Common myeloid progenitor, CD34-positive (primary cell): ENCODE measurements at regions not wholly inside any gene's neighbourhood (a gene's known extent, or its start where the extent isn't known, plus 50 kb on each side); places are given as distances from the start of the nearest gene placed in this dataset.

Experiments
- CTCF ChIA-PET: fragments of 350-600 bp; sonication (Branson Sonifier 250); formaldehyde crosslinking; loops from one replicate; lab custom pipeline; 2021; ENCODE audit warnings: antibody characterized with exemption; lab: Charles Lee
- POLR2A ChIA-PET: fragments of 350-600 bp; sonication (Branson Sonifier 250); formaldehyde crosslinking; loops from one replicate; lab custom pipeline; 2021; ENCODE audit warnings: antibody characterized with exemption; lab: Charles Lee
- DNase-seq, 3 donors: peaks; one replicate each; pipeline versions ENCODE4 v3.0.0 to v3.0.0-alpha.2; 2013
- H3K27ac ChIP-seq, 2 experiments: 1 replicate in 1 of 2; 2 replicates in 1 of 2; pipeline ENCODE4 v1.7.0; 2013; ENCODE audit warnings: inconsistent platforms in 2 of 2, low read length in 2 of 2, mild to moderate bottlenecking in 2 of 2, low read depth in 1 of 2, moderate library complexity in 1 of 2; ENCODE audit not compliant: severe bottlenecking in 2 of 2, insufficient read depth in 1 of 2, poor library complexity in 1 of 2
- H3K27me3 ChIP-seq, 5 experiments: replicated peaks in 2 of 5; 1 replicate in 3 of 5; 2 replicates in 2 of 5; pipeline versions ENCODE4 v1.6.1 to v1.7.0; 2013; ENCODE audit warnings: low read length in 4 of 5, mild to moderate bottlenecking in 2 of 5, moderate library complexity in 2 of 5, inconsistent platforms in 1 of 5; ENCODE audit not compliant: insufficient read depth in 5 of 5, control insufficient read depth in 4 of 5
- H3K36me3 ChIP-seq, 4 experiments: 1 replicate in 2 of 4; 2 replicates in 2 of 4; pipeline versions ENCODE4 v1.6.1 to v1.7.0; 2013; ENCODE audit warnings: low read length in 3 of 4, control low read depth in 1 of 4, mild to moderate bottlenecking in 1 of 4; ENCODE audit not compliant: control insufficient read depth in 4 of 4, insufficient read depth in 4 of 4
- H3K4me1 ChIP-seq, 4 experiments: 1 replicate in 3 of 4; 2 replicates in 1 of 4; pipeline versions ENCODE4 v1.6.1 to v1.7.1; 2013; ENCODE audit warnings: low read length in 3 of 4, mild to moderate bottlenecking in 3 of 4, control low read depth in 1 of 4, inconsistent platforms in 1 of 4, moderate library complexity in 1 of 4; ENCODE audit not compliant: control insufficient read depth in 4 of 4, insufficient read depth in 4 of 4; ENCODE audit errors: control extremely low read depth in 1 of 4
- H3K4me3 ChIP-seq, 7 experiments: 1 replicate in 4 of 7; 2 replicates in 3 of 7; pipeline versions ENCODE4 v1.5.1 to v1.7.0; 2013; ENCODE audit warnings: mild to moderate bottlenecking in 7 of 7, low read length in 6 of 7, moderate library complexity in 6 of 7, inconsistent platforms in 2 of 7, low read depth in 2 of 7, control low read depth in 1 of 7; ENCODE audit not compliant: insufficient read depth in 4 of 7, control insufficient read depth in 1 of 7; ENCODE audit errors: extremely low read depth in 1 of 7
- H3K9me3 ChIP-seq, 5 experiments: 1 replicate in 4 of 5; 2 replicates in 1 of 5; pipeline versions ENCODE4 v1.6.1 to v1.7.1; 2013; ENCODE audit warnings: low read length in 4 of 5, mild to moderate bottlenecking in 2 of 5, inconsistent platforms in 1 of 5, low read depth in 1 of 5, moderate library complexity in 1 of 5; ENCODE audit not compliant: control insufficient read depth in 4 of 5, insufficient read depth in 2 of 5; ENCODE audit errors: control extremely low read depth in 1 of 5
- WGBS: methylation state at CpG from one replicate; pipeline ENCODE4 v1.1.5; 2013; ENCODE audit not compliant: insufficient coverage; 5-methylcytosine and 5-hydroxymethylcytosine counted together

DNA sequence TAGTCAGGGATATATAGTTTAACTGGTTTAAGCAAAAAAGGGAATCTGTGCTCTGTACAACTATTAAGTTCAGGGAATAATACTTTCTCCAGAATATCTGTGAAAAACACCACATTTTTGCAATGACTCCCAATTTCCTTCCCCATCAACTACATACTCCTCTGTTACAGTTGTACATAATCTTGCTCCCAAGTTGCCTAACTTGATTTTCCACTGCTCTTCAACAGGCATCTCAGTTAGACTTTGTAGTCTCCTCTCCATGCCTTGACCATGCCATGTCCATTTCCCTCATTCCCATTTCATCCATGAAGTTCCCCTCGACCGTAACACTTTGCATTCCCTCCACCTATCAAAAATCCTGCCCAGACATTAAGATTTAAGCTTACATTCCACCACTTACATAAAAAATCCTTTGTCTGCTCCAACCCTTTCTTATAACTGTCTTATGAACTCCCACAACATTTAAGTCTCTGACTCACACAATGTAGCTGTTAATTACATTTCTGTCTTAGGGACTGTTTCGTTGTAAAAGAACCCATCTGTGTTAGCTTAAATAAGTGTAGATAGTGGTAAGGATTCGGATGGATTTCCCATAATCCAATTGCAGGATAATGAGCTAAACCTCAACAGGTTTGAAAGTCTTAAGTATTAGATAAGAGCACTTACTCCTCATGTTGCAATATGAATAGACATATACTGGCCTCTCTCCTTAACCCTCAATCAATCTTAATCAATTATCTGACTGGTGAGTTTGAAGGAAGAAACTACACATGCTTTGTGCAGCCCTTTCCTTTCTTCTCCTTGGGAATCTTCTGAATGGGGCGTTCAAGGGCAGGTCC is 156.5 kb downstream of the PAWR start:
- Histone ChIP-seq H3K27ac (no peak overlapping the region), H3K4me3 (no peak overlapping the region), H3K27me3 (no peaks in the 10 kb centered on the region), H3K4me1 (no peaks in the 10 kb centered on the region), H3K36me3 (no peaks in the 10 kb centered on the region), H3K9me3 (no peaks in the 10 kb centered on the region)
- ChIA-PET CTCF (no interaction called here), POLR2A (no interaction called here)
- DNase-seq, result no peak
- whole genome bisulfite sequencing, result 100% methylated on average over 2 of the region's 5 CpGs

DNA sequence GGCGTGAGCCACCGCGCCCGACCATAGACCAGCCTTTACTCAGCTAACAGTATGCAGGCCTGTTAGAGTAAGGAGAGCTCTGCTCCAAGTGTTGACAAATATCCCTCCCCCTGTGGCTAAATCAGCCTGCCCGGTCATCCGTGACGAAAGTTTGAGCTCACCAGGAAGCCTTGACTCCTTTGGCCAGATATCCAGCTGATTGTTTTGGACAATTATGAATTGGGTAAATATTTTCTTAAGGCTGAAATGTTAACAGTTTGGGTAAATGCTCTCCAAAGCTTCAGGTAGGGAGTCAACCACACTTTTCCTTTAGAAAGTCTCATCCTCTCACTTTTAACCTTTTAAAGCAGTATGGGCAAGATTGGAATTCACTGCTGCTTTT is 157.9 kb downstream of the PAWR start:
- H3K9me3 ChIP-seq, result no peaks in the 10 kb centered on the region
- no peaks in the 10 kb centered on the region for H3K27me3 ChIP-seq
- no peak overlapping the region for H3K4me3 ChIP-seq
- CTCF ChIA-PET, result interaction anchor here (1.9 kb wide), 1 partner anchor 16 kb away, joined by 5 read pairs; no protein-coding TSS in a partner anchor
- POLR2A ChIA-PET, result no interaction called here
- H3K27ac ChIP-seq, result no peak overlapping the region
- no peak for DNase-seq
- no peaks in the 10 kb centered on the region for H3K4me1 ChIP-seq
- WGBS, result 98% methylated on average over 4 of the region's 7 CpGs
- H3K36me3 ChIP-seq, result no peaks in the 10 kb centered on the region

DNA sequence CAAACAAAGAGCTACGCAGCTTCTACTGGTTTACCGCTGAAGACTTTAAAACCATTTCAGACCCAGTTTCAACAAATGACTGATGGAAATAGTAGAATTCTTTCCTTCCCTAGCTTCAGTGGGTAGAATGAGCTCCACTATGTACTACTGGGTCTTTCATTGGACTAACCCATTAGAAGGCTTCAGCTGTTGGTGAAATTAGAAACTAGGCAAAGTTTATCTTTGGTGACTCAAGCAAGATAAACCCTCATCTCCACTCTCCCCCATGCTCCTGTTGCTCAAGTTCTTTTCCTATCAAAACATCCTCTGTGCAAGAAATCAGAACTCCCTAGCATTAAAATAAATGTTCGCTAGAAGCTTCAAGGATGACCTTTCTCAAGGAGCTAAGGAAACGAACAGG is 159.2 kb downstream of the PAWR start:
- H3K4me3 ChIP-seq, result no peak overlapping the region
- POLR2A ChIA-PET, result no interaction called here
- CTCF ChIA-PET, result interaction anchor here (1.9 kb wide), 1 partner anchor 17 kb away, joined by 5 read pairs; no protein-coding TSS in a partner anchor
- 91% methylated on average over 4 of the region's 4 CpGs for WGBS
- DNase-seq, result no peak
- no peaks in the 10 kb centered on the region for H3K9me3 ChIP-seq
- H3K27ac ChIP-seq, result no peak overlapping the region
- no peaks in the 10 kb centered on the region for H3K4me1 ChIP-seq
- no peaks in the 10 kb centered on the region for H3K27me3 ChIP-seq
- H3K36me3 ChIP-seq, result no peaks in the 10 kb centered on the region

DNA sequence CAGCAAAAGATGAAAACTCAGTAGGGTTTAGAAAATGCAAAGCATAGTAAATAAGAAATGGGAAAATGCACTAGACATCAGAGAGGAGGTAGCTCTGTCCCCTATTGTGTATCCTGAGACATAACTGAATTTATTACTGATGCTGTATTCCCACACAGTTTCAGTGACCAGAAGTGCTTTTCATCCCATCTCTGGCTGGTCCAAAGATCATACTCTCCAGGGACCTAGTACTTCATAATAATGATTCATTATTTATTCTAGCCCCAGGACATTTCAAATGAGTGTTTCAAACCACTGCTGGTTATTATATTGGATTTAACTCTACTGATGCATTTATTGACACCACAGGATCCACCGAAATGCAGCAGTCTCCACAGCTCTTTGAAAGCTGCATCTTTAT is 163.3 kb downstream of the PAWR start:
- no peaks in the 10 kb centered on the region for H3K36me3 ChIP-seq
- no CpG with 5 or more reads among the region's 1 CpG for WGBS
- H3K9me3 ChIP-seq, result no peaks in the 10 kb centered on the region
- H3K4me1 ChIP-seq, result no peaks in the 10 kb centered on the region
- ChIA-PET CTCF (no interaction called here), POLR2A (no interaction called here)
- H3K27ac ChIP-seq, result no peak overlapping the region
- no peak overlapping the region for H3K4me3 ChIP-seq
- no peaks in the 10 kb centered on the region for H3K27me3 ChIP-seq
- no peak for DNase-seq

DNA sequence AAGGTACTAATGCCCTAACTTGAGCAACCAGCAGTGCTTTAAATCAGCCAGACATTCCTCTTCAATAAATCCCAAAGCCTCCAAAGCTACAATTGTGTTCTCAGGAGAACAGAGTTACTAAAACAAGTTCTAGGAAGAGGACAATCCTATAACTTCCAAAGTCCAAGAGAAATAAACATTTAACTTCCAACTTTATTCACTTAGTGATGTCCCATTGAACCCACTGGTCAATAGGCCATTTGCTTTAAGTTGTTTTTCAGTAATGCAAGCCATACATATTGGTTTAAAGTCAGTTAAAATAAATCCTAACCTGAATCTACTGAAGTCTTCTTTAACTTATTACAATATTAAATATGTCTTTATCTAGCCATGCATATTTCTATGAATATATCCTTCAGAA is 165.4 kb downstream of the PAWR start:
- no peaks in the 10 kb centered on the region for H3K36me3 ChIP-seq

DNA sequence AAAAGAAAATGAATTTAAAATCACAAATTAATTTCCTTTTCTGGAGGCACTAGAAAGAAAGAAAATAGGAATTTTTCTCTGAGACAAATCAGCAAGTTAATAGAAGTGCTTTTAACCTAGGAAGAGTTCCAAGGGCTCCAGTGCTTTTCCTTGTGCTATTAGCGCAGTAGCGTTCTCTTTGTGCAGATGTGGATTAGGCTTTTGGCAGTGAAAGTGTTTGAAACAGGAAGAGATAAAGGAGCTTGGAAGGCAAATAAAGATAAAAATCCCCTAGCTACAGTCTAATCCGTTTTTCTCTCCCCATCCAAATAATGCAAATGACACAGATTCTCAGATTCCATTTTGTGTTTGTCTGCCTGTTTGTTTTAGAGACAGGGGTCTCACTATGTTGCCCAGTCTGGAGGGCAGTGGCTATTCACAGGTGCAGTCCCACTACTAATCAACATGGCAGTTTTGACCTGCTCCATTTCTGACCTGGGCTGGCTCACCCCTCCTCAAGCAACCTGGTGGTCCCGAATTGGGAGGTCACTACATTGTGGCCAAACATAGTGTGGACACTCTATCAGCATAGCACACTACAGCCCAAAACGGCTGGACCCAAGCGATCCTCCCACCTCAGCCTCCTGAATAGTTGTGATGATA is 166.1 kb downstream of the PAWR start:
- no peaks in the 10 kb centered on the region for H3K27me3 ChIP-seq
- WGBS, result 81% methylated on average over 2 of the region's 6 CpGs
- H3K9me3 ChIP-seq, result no peaks in the 10 kb centered on the region
- no peak overlapping the region for H3K4me3 ChIP-seq
- H3K36me3 ChIP-seq, result no peaks in the 10 kb centered on the region
- no peak for DNase-seq
- ChIA-PET POLR2A (no interaction called here), CTCF (no interaction called here)
- H3K4me1 ChIP-seq, result no peaks in the 10 kb centered on the region
- H3K27ac ChIP-seq, result no peak overlapping the region

More for the DNA sequence above, 165.4 kb downstream of the PAWR start:
- Histone ChIP-seq H3K4me3 (no peak overlapping the region), H3K9me3 (no peaks in the 10 kb centered on the region), H3K27me3 (no peaks in the 10 kb centered on the region), H3K27ac (no peak overlapping the region), H3K4me1 (no peaks in the 10 kb centered on the region)
- ChIA-PET POLR2A (no interaction called here), CTCF (no interaction called here)
- DNase-seq, result no peak

DNA sequence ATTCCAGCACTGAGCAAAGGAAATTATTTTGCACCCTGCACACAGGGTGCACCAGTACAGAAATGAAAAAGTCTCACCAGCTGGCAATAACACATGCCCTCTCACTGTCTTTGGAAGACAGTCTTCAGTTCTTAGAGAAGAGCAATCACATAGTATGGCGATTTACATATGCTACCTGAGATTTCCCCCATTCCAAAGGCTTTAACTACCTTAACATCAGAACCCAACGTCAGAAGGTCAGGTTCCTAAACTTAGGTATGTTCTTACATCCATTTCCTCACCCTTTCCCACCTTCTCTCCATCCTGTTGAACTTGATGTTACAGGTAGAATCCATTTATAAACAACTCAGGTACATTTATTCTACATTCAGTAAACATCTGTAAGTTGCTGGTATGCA is 167.8 kb downstream of the PAWR start:
- no peaks in the 10 kb centered on the region for H3K36me3 ChIP-seq
- H3K9me3 ChIP-seq, result no peaks in the 10 kb centered on the region
- CTCF ChIA-PET, result no interaction called here
- DNase-seq, result no peak
- 100% methylated on average over 2 of the region's 2 CpGs for WGBS
- H3K4me3 ChIP-seq, result no peak overlapping the region
- H3K27ac ChIP-seq, result no peak overlapping the region
- no peaks in the 10 kb centered on the region for H3K27me3 ChIP-seq
- no peaks in the 10 kb centered on the region for H3K4me1 ChIP-seq
- POLR2A ChIA-PET, result no interaction called here
